NB4 (cell line): ENCODE measurements at regions not wholly inside any gene's neighbourhood (a gene's known extent, or its start where the extent isn't known, plus 50 kb on each side); places are given as distances from the start of the nearest gene placed in this dataset.
"Not testable (repeated sequence)": the region's sequence is repeated elsewhere in the genome, so short reads cannot be mapped to it uniquely, and the experiment has no call there.

Experiments used
- CTCF ChIP-seq: IDR thresholded peaks from one replicate; pipeline ENCODE4 v1.5.1; 2012; ENCODE audit warnings: low read depth, low read length
- MAX ChIP-seq: IDR thresholded peaks from 2 replicates; pipeline ENCODE4 v1.6.1; 2011; ENCODE audit warnings: low read depth, low read length
- POLR2A ChIP-seq: IDR thresholded peaks from 2 replicates; pipeline ENCODE4 v1.6.1; 2011; ENCODE audit warnings: mild to moderate bottlenecking; ENCODE audit not compliant: insufficient read length; ENCODE audit errors: extremely low read depth

GRCh38 chr4:57714313-57714712 is 604.1 kb upstream of the IGFBP7 start:
- TF ChIP-seq CTCF, POLR2A, MAX: not testable (repeated sequence)
